Ectodermal cell (in vitro differentiated cells): ENCODE measurements at regions not wholly inside any gene's neighbourhood (a gene's known extent, or its start where the extent isn't known, plus 50 kb on each side); places are given as distances from the start of the nearest gene placed in this dataset.

Experiments
- H3K27ac ChIP-seq: 2 replicates; pipeline ENCODE4 v1.7.0; 2013; ENCODE audit warnings: mild to moderate bottlenecking, low read depth, low read length; ENCODE audit not compliant: insufficient read depth, poor library complexity, severe bottlenecking
- H3K27me3 ChIP-seq: 2 replicates; pipeline ENCODE4 v1.7.0; 2013; ENCODE audit warnings: mild to moderate bottlenecking, low read length; ENCODE audit not compliant: insufficient read depth, control insufficient read depth, poor library complexity, severe bottlenecking
- H3K36me3 ChIP-seq: one replicate; pipeline ENCODE4 v1.7.0; 2013; ENCODE audit warnings: low read length; ENCODE audit not compliant: control insufficient read depth, insufficient read depth
- H3K4me1 ChIP-seq: one replicate; pipeline ENCODE4 v1.7.0; 2013; ENCODE audit warnings: low read length; ENCODE audit not compliant: control insufficient read depth, insufficient read depth
- H3K4me3 ChIP-seq: 2 replicates; pipeline ENCODE4 v1.7.0; 2013; ENCODE audit warnings: low read depth, low read length, control low read depth; ENCODE audit not compliant: insufficient read depth
- H3K9me3 ChIP-seq: 2 replicates; pipeline ENCODE4 v1.7.0; 2013; ENCODE audit warnings: mild to moderate bottlenecking, low read length, moderate library complexity; ENCODE audit not compliant: control insufficient read depth
- WGBS, 2 experiments: methylation state at CpG; one replicate each; pipeline ENCODE4 v1.1.7; 2013; ENCODE audit warnings: missing lambda C conversion rate in 2 of 2; 5-methylcytosine and 5-hydroxymethylcytosine counted together

DNA sequence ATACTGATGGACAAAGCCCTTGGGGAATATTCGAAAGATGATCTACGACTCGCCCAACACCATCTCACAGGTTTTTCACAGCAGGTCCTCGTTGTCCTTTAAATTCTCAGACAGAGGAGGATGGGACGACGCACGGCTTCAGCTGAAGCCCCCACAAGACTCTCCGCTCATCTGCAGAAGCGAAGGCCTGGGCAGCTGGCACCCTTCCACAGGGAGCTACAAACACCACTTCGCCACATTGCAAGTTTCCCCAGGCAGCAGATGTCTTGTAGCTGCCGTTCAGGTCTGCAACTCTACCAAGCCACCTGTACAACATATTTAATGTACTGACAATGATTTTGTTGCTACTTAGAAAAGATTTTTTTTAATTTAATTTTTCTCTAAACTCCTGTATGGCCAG is 642.9 kb downstream of the ZEB2 start:
- no peaks in the 10 kb centered on the region for H3K36me3 ChIP-seq
- no peaks in the 10 kb centered on the region for H3K9me3 ChIP-seq
- H3K27ac ChIP-seq = no peak overlapping the region
- H3K4me1 ChIP-seq = peaks cover 3% of the 10 kb centered on the region
- no peak overlapping the region for H3K4me3 ChIP-seq
- 60 to 63% methylated on average over 10 to 11 of the region's 11 CpGs for WGBS, 2 experiments
- no peaks in the 10 kb centered on the region for H3K27me3 ChIP-seq

- Histone ChIP-seq H3K36me3 (no peaks in the 10 kb centered on the region), H3K9me3 (no peaks in the 10 kb centered on the region), H3K4me3 (no peak overlapping the region), H3K27ac (no peak overlapping the region), H3K27me3 (no peaks in the 10 kb centered on the region), H3K4me1 (peaks cover 3% of the 10 kb centered on the region)
- WGBS, 2 experiments = 82 to 85% methylated on average over 9 of the region's 9 CpGs
These were observed 644.4 kb downstream of the ZEB2 start for GRCh38 chr2:143875295-143876233.

DNA sequence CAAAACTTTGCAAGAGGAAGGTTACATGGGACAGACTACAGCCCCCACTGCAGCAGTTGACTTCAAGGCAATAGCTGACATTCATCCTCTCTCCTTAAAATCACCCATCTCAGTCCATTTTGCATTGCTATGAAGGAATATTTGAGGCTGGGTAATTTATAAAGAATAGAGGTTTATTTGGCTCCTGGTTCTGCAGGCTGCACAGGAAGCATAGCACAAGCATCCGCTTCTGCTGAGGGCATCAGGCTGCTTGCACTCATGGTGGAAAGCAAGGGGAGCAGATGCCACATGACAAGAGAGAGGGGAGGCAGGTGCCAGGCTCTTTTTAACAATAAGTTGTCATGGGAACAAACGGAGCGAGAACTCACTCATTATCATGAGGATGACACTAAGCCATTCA is 646.0 kb downstream of the ZEB2 start:
- no peak overlapping the region for H3K27ac ChIP-seq
- 88 to 95% methylated on average over 3 of the region's 3 CpGs for WGBS, 2 experiments
- peaks cover 3% of the 10 kb centered on the region for H3K4me1 ChIP-seq
- H3K4me3 ChIP-seq = no peak overlapping the region
- no peaks in the 10 kb centered on the region for H3K36me3 ChIP-seq
- H3K27me3 ChIP-seq = no peaks in the 10 kb centered on the region
- no peaks in the 10 kb centered on the region for H3K9me3 ChIP-seq

DNA sequence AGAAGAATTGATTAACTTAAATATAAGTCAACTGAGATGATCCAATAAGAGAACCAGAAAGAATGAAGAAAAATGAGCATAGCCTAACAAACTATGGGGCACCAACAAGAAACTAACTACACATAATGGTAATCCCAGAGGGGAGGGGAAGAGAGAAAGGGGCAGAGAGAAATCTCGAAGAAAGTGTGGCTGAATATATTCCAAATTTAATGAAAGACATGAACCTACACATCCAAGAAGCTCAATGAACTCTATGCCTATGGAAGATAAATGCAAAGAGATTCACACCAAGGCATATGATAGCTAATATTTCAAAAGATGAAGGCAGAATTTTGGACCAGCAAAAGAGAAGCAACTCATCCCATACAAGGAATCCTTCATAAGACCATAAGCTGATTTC is 649.2 kb downstream of the ZEB2 start:
- Histone ChIP-seq H3K9me3 (no peaks in the 10 kb centered on the region), H3K27ac (no peak overlapping the region), H3K36me3 (no peaks in the 10 kb centered on the region), H3K4me1 (no peaks in the 10 kb centered on the region), H3K4me3 (no peak overlapping the region), H3K27me3 (no peaks in the 10 kb centered on the region)
- WGBS, 2 experiments = 90% methylated on average over 1 of the region's 1 CpG; no CpG with 5 or more reads in 1 of the 2 experiments

GRCh38 chr2:143856978-143857377 is 662.9 kb downstream of the ZEB2 start:
- Histone ChIP-seq H3K36me3 (no peaks in the 10 kb centered on the region), H3K4me1 (no peaks in the 10 kb centered on the region), H3K4me3 (no peak overlapping the region), H3K27me3 (no peaks in the 10 kb centered on the region), H3K27ac (no peak overlapping the region), H3K9me3 (no peaks in the 10 kb centered on the region)

DNA sequence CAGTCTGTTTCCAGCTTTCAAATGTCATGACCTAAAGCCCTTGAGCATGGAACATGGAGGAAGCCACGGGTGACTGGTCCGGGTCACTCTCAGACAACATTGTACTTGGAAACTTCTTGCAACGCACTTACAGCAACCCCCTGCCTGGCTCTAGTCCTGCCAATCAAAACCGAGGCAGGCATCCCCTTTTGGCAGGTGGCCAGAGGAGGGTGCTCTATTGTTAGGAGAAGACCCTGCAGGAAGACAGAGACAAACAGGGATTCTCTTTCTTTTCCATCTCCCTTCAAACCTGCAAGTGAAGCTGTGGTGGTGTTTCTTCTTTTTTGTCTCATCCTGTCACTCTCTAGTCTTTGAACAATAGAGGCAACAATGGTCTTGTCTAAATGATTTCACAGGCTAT is 667.2 kb downstream of the ZEB2 start:
- H3K4me1 ChIP-seq = no peaks in the 10 kb centered on the region
- H3K27ac ChIP-seq = no peak overlapping the region
- no peaks in the 10 kb centered on the region for H3K36me3 ChIP-seq
- H3K9me3 ChIP-seq = no peaks in the 10 kb centered on the region
- H3K27me3 ChIP-seq = no peaks in the 10 kb centered on the region
- no peak overlapping the region for H3K4me3 ChIP-seq
- WGBS, 2 experiments = 19 to 33% methylated on average over 4 of the region's 4 CpGs

DNA sequence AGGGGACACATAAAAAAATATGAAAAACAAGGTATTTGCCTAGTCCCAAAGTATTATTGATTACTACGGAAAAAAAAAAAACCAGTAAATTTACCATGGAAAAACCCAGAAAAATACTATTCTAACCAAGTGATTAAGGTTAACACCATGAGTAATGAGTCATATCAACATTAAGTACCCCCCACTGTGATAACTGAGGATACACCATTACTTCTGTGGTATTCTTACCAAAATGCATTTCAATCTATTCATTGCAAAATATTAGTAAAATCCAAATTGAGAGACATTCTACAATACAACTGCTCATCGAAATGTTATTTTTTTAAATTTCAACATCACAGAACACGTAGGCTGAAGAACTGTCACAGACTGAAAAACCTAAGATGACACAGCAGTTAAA is 669.8 kb downstream of the ZEB2 start:
- 90 to 96% methylated on average over 3 of the region's 3 CpGs for WGBS, 2 experiments

GRCh38 chr2:143847257-143847656 is 672.7 kb downstream of the ZEB2 start:
- no peaks in the 10 kb centered on the region for H3K36me3 ChIP-seq
- H3K4me1 ChIP-seq = no peaks in the 10 kb centered on the region
- no peak overlapping the region for H3K27ac ChIP-seq
- WGBS, 2 experiments = 96 to 100% methylated on average over 1 of the region's 1 CpG
- no peaks in the 10 kb centered on the region for H3K27me3 ChIP-seq
- no peaks in the 10 kb centered on the region for H3K9me3 ChIP-seq
- no peak overlapping the region for H3K4me3 ChIP-seq

More for the DNA sequence above, 669.8 kb downstream of the ZEB2 start:
- Histone ChIP-seq H3K4me1 (no peaks in the 10 kb centered on the region), H3K27me3 (no peaks in the 10 kb centered on the region), H3K9me3 (no peaks in the 10 kb centered on the region), H3K36me3 (no peaks in the 10 kb centered on the region), H3K27ac (no peak overlapping the region), H3K4me3 (no peak overlapping the region)

- Histone ChIP-seq H3K36me3 (no peaks in the 10 kb centered on the region), H3K27ac (no peak overlapping the region), H3K4me1 (no peaks in the 10 kb centered on the region), H3K9me3 (peaks cover 2% of the 10 kb centered on the region), H3K4me3 (no peak overlapping the region), H3K27me3 (no peaks in the 10 kb centered on the region)
- 89 to 90% methylated on average over 6 of the region's 6 CpGs for WGBS, 2 experiments
These were observed 674.9 kb downstream of the ZEB2 start for GRCh38 chr2:143844986-143845385.

DNA sequence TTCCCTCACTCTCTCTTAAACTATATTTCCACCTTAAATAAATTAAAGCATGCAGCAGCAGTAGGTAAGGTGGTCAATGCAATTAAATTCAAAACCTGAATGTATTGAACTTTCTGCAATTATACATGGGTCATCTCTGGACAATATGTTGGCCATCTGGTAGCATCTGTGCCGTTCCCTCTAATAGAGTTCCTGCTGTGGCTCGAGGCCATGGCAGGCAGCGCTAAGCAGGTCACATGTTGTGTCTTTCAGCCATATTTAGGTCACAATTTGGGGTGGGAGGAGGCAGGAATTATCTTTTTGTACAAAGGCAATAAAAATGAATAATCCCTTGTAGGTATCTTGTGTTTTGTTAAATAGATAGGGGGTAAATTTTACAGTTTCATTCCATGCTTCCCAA is 676.2 kb downstream of the ZEB2 start:
- H3K4me3 ChIP-seq = no peak overlapping the region
- peaks cover 2% of the 10 kb centered on the region for H3K9me3 ChIP-seq
- no peaks in the 10 kb centered on the region for H3K4me1 ChIP-seq
- no peak overlapping the region for H3K27ac ChIP-seq
- H3K27me3 ChIP-seq = no peaks in the 10 kb centered on the region
- 91 to 93% methylated on average over 3 of the region's 3 CpGs for whole genome bisulfite sequencing, 2 experiments
- H3K36me3 ChIP-seq = no peaks in the 10 kb centered on the region
